Hepatocyte (in vitro differentiated cells): ENCODE measurements at regions not wholly inside any gene's neighbourhood (a gene's known extent, or its start where the extent isn't known, plus 50 kb on each side); places are given as distances from the start of the nearest gene placed in this dataset.

Experiments used
- CTCF ChIP-seq: fragments of 200-600 bp; sonication (generic); IDR thresholded peaks from 2 replicates; pipeline ENCODE4 v1.5.1; 2016; ENCODE audit warnings: antibody characterized with exemption, mild to moderate bottlenecking; ENCODE audit not compliant: poor library complexity
- EZH2 ChIP-seq: fragments of 200-600 bp; sonication (generic); IDR thresholded peaks from 2 replicates; pipeline ENCODE4 v1.6.1; 2016; ENCODE audit warnings: antibody characterized with exemption, mild to moderate bottlenecking, borderline replicate concordance

GRCh38 chr11:116232364-116232828 is 540.4 kb downstream of the BUD13 start:
- TF ChIP-seq EZH2 (no peak), CTCF (no peak)
